Body of pancreas (tissue), 4 donors: ENCODE measurements at regions not wholly inside any gene's neighbourhood (a gene's known extent, or its start where the extent isn't known, plus 50 kb on each side); places are given as distances from the start of the nearest gene placed in this dataset.
"Not testable (repeated sequence)": the region's sequence is repeated elsewhere in the genome, so short reads cannot be mapped to it uniquely, and the experiment has no call there.

Experiments used
- ATAC-seq: fragments of 150-250 bp; one replicate; pipeline ENCODE4 v1.9.1; 2016
- DNase-seq, 4 donors: peaks; one replicate each; pipeline ENCODE4 v3.0.0-alpha.2; 2019
- H3K27ac ChIP-seq, 4 donors: fragments of 200-600 bp; sonication (generic); 1 replicate in 3 of 4; 2 replicates in 1 of 4; pipeline versions ENCODE4 v1.5.1 to v1.6.1; 2016 to 2019; ENCODE audit warnings: mild to moderate bottlenecking in 1 of 4, mixed read lengths in 1 of 4, moderate library complexity in 1 of 4
- H3K27me3 ChIP-seq, 2 donors: fragments of 200-600 bp; sonication (generic); one replicate each; pipeline ENCODE4 v1.6.0; 2016; ENCODE audit warnings: mild to moderate bottlenecking in 1 of 2
- H3K36me3 ChIP-seq, 2 donors: fragments of 200-600 bp; sonication (generic); replicated peaks in 1 of 2; 2 replicates each; pipeline ENCODE4 v1.5.1; 2016; ENCODE audit warnings: low read depth in 2 of 2; ENCODE audit not compliant: insufficient read depth in 1 of 2
- H3K4me1 ChIP-seq: fragments of 200-600 bp; sonication (generic); one replicate; pipeline ENCODE4 v1.6.0; 2016
- H3K4me3 ChIP-seq, 2 donors: fragments of 200-600 bp; sonication (generic); 1 replicate in 1 of 2; 2 replicates in 1 of 2; pipeline ENCODE4 v1.5.1; 2016 to 2019
- H3K9me3 ChIP-seq, 3 donors: fragments of 200-600 bp; sonication (generic); 1 replicate in 2 of 3; 2 replicates in 1 of 3; pipeline ENCODE4 v1.5.1; 2016
- CTCF ChIP-seq, 7 experiments: fragments of 450-650 bp in 4 of 7; fragments of 200-600 bp in 3 of 7; sonication (generic) in 3 of 7; IDR thresholded peaks; one replicate each; pipeline ENCODE4 v1.5.1; 2016 to 2019; ENCODE audit warnings: antibody characterized with exemption in 7 of 7
- POLR2A ChIP-seq, 3 donors: fragments of 450-650 bp; IDR thresholded peaks; one replicate each; pipeline ENCODE4 v1.6.1; 2016; ENCODE audit warnings: antibody characterized with exemption in 3 of 3, mild to moderate bottlenecking in 2 of 3
- WGBS, 2 donors: methylation state at CpG; one replicate each; pipeline ENCODE4 v1.1.5; 2017; 5-methylcytosine and 5-hydroxymethylcytosine counted together
- intact Hi-C: fragments of 100-400 bp; cut with DNase I; formaldehyde crosslinking; loops from one replicate; pipeline ENCODE4 v1.15.1; 2023

- no peak for TF ChIP-seq POLR2A (IDR thresholded peaks at IDR 0.05)
- Histone ChIP-seq H3K27me3 (no peaks in the 10 kb centered on the region), H3K36me3 (no peaks in the 10 kb centered on the region), H3K4me3 (no peak overlapping the region), H3K4me1 (peaks cover 43% of the 10 kb centered on the region), H3K9me3 (no peaks in the 10 kb centered on the region), H3K27ac (no peak overlapping the region)
- WGBS, 2 donors: 89 to 90% methylated on average over 2 of the region's 2 CpGs
- intact Hi-C loops: no loop called here
- ATAC-seq: no peak
- DNase-seq: no peak
Measured at GRCh38 chr6:56725254-56725653, 82.6 kb upstream of the DST start.

GRCh38 chr6:56724455-56724854, 81.8 kb upstream of the DST start:
- Histone ChIP-seq H3K27ac (no peak overlapping the region), H3K4me3 (no peak overlapping the region), H3K27me3 (no peaks in the 10 kb centered on the region), H3K4me1 (peaks cover 40% of the 10 kb centered on the region), H3K36me3 (no peaks in the 10 kb centered on the region), H3K9me3 (no peaks in the 10 kb centered on the region)
- WGBS, 2 donors: 63 to 66% methylated on average over 2 of the region's 2 CpGs
- intact Hi-C loops: no loop called here
- TF ChIP-seq POLR2A (IDR thresholded peaks at IDR 0.05) (no peak), CTCF (IDR thresholded peaks at IDR 0.05) (no peak)
- no peak for DNase-seq
- no peak for ATAC-seq

GRCh38 chr6:56720882-56721281, 78.2 kb upstream of the DST start:
- Histone ChIP-seq H3K27ac (no peak overlapping the region), H3K4me3 (no peak overlapping the region), H3K27me3 (no peaks in the 10 kb centered on the region), H3K9me3 (no peaks in the 10 kb centered on the region), H3K36me3 (no peaks in the 10 kb centered on the region), H3K4me1 (peaks cover 4% of the 10 kb centered on the region)
- TF ChIP-seq CTCF (IDR thresholded peaks at IDR 0.05) (no peak), POLR2A (IDR thresholded peaks at IDR 0.05) (no peak)
- DNase-seq (no peak), ATAC-seq (no peak)
- 84 to 91% methylated on average over 5 to 15 of the region's 25 CpGs for WGBS, 2 donors
- intact Hi-C loops: no loop called here

GRCh38 chr6:56720202-56720601, 77.5 kb upstream of the DST start:
- 63 to 64% methylated on average over 4 of the region's 4 CpGs for WGBS, 2 donors
- intact Hi-C loops, H3K9me3 ChIP-seq, H3K27me3 ChIP-seq, H3K36me3 ChIP-seq, DNase-seq, H3K27ac ChIP-seq, H3K4me1 ChIP-seq, H3K4me3 ChIP-seq, ATAC-seq: not testable (repeated sequence)

GRCh38 chr6:56719315-56720058, 76.8 kb upstream of the DST start:
- 75 to 78% methylated on average over 13 of the region's 13 CpGs for WGBS, 2 donors
- H3K4me1 ChIP-seq, H3K27ac ChIP-seq, H3K9me3 ChIP-seq, H3K4me3 ChIP-seq, H3K27me3 ChIP-seq, DNase-seq, intact Hi-C loops, ATAC-seq, H3K36me3 ChIP-seq: not testable (repeated sequence)

GRCh38 chr6:56718236-56718635, 75.5 kb upstream of the DST start:
- no peaks in the 10 kb centered on the region for H3K36me3 ChIP-seq
- no peak overlapping the region for H3K4me3 ChIP-seq
- no peak for DNase-seq
- no peak overlapping the region for H3K27ac ChIP-seq
- H3K4me1 ChIP-seq: no peaks in the 10 kb centered on the region
- intact Hi-C loops: no loop called here
- no peaks in the 10 kb centered on the region for H3K27me3 ChIP-seq
- no peaks in the 10 kb centered on the region for H3K9me3 ChIP-seq
- no peak for TF ChIP-seq CTCF (IDR thresholded peaks at IDR 0.05)
- no peak for TF ChIP-seq POLR2A (IDR thresholded peaks at IDR 0.05)
- no peak for ATAC-seq
